ENCODE measurements at regions not wholly inside any gene's neighbourhood (a gene's known extent, or its start where the extent isn't known, plus 50 kb on each side); places are given as distances from the start of the nearest gene placed in this dataset.

DNA sequence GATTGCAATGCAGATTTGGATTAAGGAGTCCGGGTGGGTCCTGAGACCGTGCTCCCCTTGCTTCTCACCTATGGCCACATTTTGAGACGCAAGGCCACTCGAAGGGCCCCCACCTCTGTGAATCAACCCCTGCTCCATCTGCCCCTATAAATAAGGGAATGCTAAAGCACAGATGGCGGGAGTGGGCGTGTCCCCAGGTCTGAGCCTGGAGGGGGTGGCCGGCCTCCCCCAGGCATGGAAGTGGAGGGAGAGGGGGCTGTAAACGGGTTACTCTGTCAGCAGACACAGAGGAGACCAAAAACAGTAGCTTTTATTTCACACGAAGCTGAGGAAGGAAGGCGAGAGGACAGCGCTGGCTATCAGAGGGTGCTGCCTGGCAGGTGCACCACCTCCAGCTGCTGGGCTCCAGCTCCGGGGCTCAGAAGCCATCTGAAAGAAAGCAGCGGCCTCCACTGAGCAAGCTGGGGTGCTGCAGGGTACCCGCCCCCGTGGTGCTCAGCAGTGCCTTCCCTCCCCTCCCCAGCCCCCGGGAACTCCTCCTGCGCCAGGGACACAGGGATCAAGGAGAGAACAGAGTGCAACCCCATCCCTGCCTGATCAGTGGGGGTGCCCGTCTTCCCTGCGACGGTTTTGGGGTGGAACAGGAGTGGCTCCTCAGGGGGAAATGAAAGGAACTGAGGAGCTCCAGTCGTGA, 56.7 kb upstream of the RAB6C start:
- H3K9me3 ChIP-seq (ENCODE audit: control insufficient read depth in 4 of 4, low read length in 3 of 4) = peaks cover 0 to 9% (median 4%) of the 10 kb centered on the region in 4 donors
- no peak overlapping the region for H3K4me3 ChIP-seq (ENCODE audit: low read depth in 1 of 3, low read length in 3 of 3)
- 26% methylated on average over 21 of the region's 21 CpGs for WGBS
- no peak overlapping the region for H3K9ac ChIP-seq (ENCODE audit: low read depth in 1 of 2, low read length in 2 of 2)
- no peak overlapping the region for H3K27ac ChIP-seq (ENCODE audit: low read depth in 1 of 2, low read length in 2 of 2)
- DNase-seq (ENCODE audit: low spot score) = no peak
- no peak for TF ChIP-seq YY1 (IDR thresholded peaks at IDR 0.05)
- no peak for TF ChIP-seq FOXA1 (IDR thresholded peaks at IDR 0.05)
- TF ChIP-seq NR2F2 (IDR thresholded peaks at IDR 0.05) = no peak
- TF ChIP-seq RAD21 (IDR thresholded peaks at IDR 0.05) = no peak
- TF ChIP-seq GABPA (IDR thresholded peaks at IDR 0.05 in 1 of 2, conservative IDR thresholded peaks at IDR 0.05 in 1 of 2) = no peak
- no peak for TF ChIP-seq HNF4A (conservative IDR thresholded peaks at IDR 0.05)
- TF ChIP-seq, protein P1, sequence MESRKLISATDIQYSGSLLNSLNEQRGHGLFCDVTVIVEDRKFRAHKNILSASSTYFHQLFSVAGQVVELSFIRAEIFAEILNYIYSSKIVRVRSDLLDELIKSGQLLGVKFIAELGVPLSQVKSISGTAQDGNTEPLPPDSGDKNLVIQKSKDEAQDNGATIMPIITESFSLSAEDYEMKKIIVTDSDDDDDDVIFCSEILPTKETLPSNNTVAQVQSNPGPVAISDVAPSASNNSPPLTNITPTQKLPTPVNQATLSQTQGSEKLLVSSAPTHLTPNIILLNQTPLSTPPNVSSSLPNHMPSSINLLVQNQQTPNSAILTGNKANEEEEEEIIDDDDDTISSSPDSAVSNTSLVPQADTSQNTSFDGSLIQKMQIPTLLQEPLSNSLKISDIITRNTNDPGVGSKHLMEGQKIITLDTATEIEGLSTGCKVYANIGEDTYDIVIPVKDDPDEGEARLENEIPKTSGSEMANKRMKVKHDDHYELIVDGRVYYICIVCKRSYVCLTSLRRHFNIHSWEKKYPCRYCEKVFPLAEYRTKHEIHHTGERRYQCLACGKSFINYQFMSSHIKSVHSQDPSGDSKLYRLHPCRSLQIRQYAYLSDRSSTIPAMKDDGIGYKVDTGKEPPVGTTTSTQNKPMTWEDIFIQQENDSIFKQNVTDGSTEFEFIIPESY (IDR thresholded peaks at IDR 0.05) = no peak
- no peak for TF ChIP-seq REST (IDR thresholded peaks at IDR 0.05)
- peaks cover 0 to 9% (median 3%) of the 10 kb centered on the region in 4 donors for H3K4me1 ChIP-seq (ENCODE audit: control insufficient read depth in 4 of 4, insufficient read depth in 4 of 4, low read length in 3 of 4)
- H3K36me3 ChIP-seq (ENCODE audit: control insufficient read depth in 4 of 4, insufficient read depth in 3 of 4, low read depth in 1 of 4, low read length in 3 of 4) = no peaks in the 10 kb centered on the region
- no peaks in the 10 kb centered on the region for H3K27me3 ChIP-seq (ENCODE audit: control insufficient read depth in 4 of 4, insufficient read depth in 4 of 4, low read length in 3 of 4)

DNA sequence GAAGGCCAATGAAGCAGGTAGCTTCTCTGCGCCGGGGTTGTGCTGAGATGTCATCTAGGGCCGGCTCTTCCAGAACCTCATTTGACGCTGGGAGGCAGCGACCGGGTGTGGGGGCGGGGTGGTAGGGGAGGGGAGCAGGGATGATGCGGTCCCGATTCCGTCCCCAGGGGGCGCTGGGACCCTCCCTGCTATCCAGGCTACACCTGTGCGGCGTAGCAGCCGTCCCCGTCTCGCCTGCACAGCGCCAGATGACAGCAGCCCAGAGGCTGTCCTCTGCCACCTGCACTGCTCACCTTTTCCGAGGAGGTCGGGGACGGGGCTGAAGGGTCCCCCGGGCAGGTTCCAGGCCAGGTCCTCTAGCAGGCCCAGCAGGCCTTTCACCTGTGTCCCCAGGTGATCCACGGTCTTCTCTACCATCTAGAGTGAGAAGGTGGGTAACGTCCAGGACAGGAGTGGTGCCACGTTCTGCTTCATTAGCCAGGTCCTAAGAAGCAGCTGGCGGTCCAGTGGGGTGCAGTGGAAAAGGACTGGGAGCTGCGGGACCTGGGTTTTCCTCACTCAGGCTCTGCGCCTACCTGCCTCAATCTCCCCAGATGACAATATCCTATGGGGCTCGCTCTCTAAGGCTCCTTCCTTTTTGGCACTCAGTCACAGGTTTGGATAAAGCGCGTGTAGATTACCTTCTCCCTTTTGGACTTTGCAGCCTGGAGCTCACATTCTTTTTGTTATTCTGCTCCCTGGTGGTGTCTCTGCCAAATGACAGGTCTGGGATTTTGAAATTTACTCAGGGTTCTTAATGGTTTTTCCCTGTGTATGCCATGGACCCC, 56.0 kb upstream of the RAB6C start:
- Histone ChIP-seq H3K27me3 (ENCODE audit: control insufficient read depth in 4 of 4, insufficient read depth in 4 of 4, low read length in 3 of 4) (no peaks in the 10 kb centered on the region), H3K4me1 (ENCODE audit: control insufficient read depth in 4 of 4, insufficient read depth in 4 of 4, low read length in 3 of 4) (peaks cover 0 to 9% (median 3%) of the 10 kb centered on the region in 4 donors), H3K9ac (ENCODE audit: low read depth in 1 of 2, low read length in 2 of 2) (no peak overlapping the region), H3K27ac (ENCODE audit: low read depth in 1 of 2, low read length in 2 of 2) (no peak overlapping the region), H3K36me3 (ENCODE audit: control insufficient read depth in 4 of 4, insufficient read depth in 3 of 4, low read depth in 1 of 4, low read length in 3 of 4) (no peaks in the 10 kb centered on the region), H3K9me3 (ENCODE audit: control insufficient read depth in 4 of 4, low read length in 3 of 4) (peaks cover 0 to 4% (median 0%) of the 10 kb centered on the region in 4 donors), H3K4me3 (ENCODE audit: low read depth in 1 of 3, low read length in 3 of 3) (no peak overlapping the region)
- no peak for DNase-seq (ENCODE audit: low spot score)
- 6% methylated on average over 30 of the region's 30 CpGs for WGBS
- TF ChIP-seq, protein P2, sequence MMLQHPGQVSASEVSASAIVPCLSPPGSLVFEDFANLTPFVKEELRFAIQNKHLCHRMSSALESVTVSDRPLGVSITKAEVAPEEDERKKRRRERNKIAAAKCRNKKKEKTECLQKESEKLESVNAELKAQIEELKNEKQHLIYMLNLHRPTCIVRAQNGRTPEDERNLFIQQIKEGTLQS (IDR thresholded peaks at IDR 0.05) = no peak
- no peak for TF ChIP-seq REST (IDR thresholded peaks at IDR 0.05)
- TF ChIP-seq, protein P3, sequence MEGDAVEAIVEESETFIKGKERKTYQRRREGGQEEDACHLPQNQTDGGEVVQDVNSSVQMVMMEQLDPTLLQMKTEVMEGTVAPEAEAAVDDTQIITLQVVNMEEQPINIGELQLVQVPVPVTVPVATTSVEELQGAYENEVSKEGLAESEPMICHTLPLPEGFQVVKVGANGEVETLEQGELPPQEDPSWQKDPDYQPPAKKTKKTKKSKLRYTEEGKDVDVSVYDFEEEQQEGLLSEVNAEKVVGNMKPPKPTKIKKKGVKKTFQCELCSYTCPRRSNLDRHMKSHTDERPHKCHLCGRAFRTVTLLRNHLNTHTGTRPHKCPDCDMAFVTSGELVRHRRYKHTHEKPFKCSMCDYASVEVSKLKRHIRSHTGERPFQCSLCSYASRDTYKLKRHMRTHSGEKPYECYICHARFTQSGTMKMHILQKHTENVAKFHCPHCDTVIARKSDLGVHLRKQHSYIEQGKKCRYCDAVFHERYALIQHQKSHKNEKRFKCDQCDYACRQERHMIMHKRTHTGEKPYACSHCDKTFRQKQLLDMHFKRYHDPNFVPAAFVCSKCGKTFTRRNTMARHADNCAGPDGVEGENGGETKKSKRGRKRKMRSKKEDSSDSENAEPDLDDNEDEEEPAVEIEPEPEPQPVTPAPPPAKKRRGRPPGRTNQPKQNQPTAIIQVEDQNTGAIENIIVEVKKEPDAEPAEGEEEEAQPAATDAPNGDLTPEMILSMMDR (IDR thresholded peaks at IDR 0.05; ENCODE audit: low read depth, low read length, missing input control) = peak; percentile 62
- TF ChIP-seq RXRA (IDR thresholded peaks at IDR 0.05) = no peak
- TF ChIP-seq, protein P1 (IDR thresholded peaks at IDR 0.05) = no peak
- TF ChIP-seq HNF4G (IDR thresholded peaks at IDR 0.05) = peak; percentile 51
- no peak for TF ChIP-seq EGR1 (IDR thresholded peaks at IDR 0.05; ENCODE audit: low read depth in 2 of 2)
- TF ChIP-seq FOXA1 (IDR thresholded peaks at IDR 0.05) = no peak
- TF ChIP-seq YY1 (IDR thresholded peaks at IDR 0.05) = no peak
- no peak for TF ChIP-seq TAF1 (conservative IDR thresholded peaks at IDR 0.05)
- TF ChIP-seq, protein P4, sequence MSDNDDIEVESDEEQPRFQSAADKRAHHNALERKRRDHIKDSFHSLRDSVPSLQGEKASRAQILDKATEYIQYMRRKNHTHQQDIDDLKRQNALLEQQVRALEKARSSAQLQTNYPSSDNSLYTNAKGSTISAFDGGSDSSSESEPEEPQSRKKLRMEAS (IDR thresholded peaks at IDR 0.05) = no peak
- TF ChIP-seq SP1 (IDR thresholded peaks at IDR 0.05) = no peak

Data from liver (tissue), 8 donors.